Aorta (tissue), 5 donors: ENCODE measurements at regions not wholly inside any gene's neighbourhood (a gene's known extent, or its start where the extent isn't known, plus 50 kb on each side); places are given as distances from the start of the nearest gene placed in this dataset.

Experiments used
- ATAC-seq: fragments of 200-7000 bp; cut with Tn5 transposase; one replicate; pipeline ENCODE4 v1.9.1; 2022; ENCODE audit warnings: moderate library complexity; ENCODE audit not compliant: low FRiP score
- DNase-seq, 2 donors: peaks; one replicate each; pipeline ENCODE4 v3.0.0-alpha.2; 2020
- H3K27ac ChIP-seq, 2 donors: one replicate each; pipeline ENCODE4 v1.5.1; 2013; ENCODE audit warnings: low read length in 2 of 2, mild to moderate bottlenecking in 2 of 2, moderate library complexity in 2 of 2, control low read depth in 1 of 2, inconsistent platforms in 1 of 2, low read depth in 1 of 2
- H3K27me3 ChIP-seq, 2 donors: one replicate each; pipeline ENCODE4 v1.6.1; 2013; ENCODE audit warnings: control low read depth in 1 of 2, low read length in 1 of 2, mild to moderate bottlenecking in 1 of 2, moderate library complexity in 1 of 2; ENCODE audit not compliant: insufficient read depth in 2 of 2, control insufficient read depth in 1 of 2
- H3K36me3 ChIP-seq, 2 donors: one replicate each; pipeline ENCODE4 v1.6.1; 2013; ENCODE audit warnings: control low read depth in 1 of 2, low read length in 1 of 2, mild to moderate bottlenecking in 1 of 2; ENCODE audit not compliant: insufficient read depth in 2 of 2, control insufficient read depth in 1 of 2
- H3K4me1 ChIP-seq, 2 donors: one replicate each; pipeline ENCODE4 v1.6.1; 2013; ENCODE audit warnings: low read length in 2 of 2, control low read depth in 1 of 2, mild to moderate bottlenecking in 1 of 2, moderate library complexity in 1 of 2; ENCODE audit not compliant: insufficient read depth in 2 of 2, control insufficient read depth in 1 of 2
- H3K4me3 ChIP-seq, 2 donors: one replicate each; pipeline ENCODE4 v1.5.1; 2013; ENCODE audit warnings: low read length in 2 of 2, control low read depth in 1 of 2, mild to moderate bottlenecking in 1 of 2
- H3K9me3 ChIP-seq: one replicate; pipeline ENCODE4 v1.6.1; 2013; ENCODE audit warnings: mild to moderate bottlenecking, low read length; ENCODE audit not compliant: control insufficient read depth
- WGBS, 2 donors: extraction: QIAGEN DNeasy Blood & Tissue Kit; methylation state at CpG; one replicate each; pipeline ENCODE4 v1.1.7; 2013; 5-methylcytosine and 5-hydroxymethylcytosine counted together
- intact Hi-C, 2 donors: fragments of 100-400 bp; cut with DNase I; formaldehyde crosslinking; loops; one replicate each; pipeline versions ENCODE4 v1.14.2 to v1.15.0; 2022
- donor health status: healthy with polysubstance abuse.
- donor health status: Bipolar disorder and iron deficiency.
- donor health status: DM: no; HTN: no; CAD: no.
- donor health status: DM: no; HTN: no; CAD: no.
- donor health status: DM: yes; HTN: yes; CAD: no.

DNA sequence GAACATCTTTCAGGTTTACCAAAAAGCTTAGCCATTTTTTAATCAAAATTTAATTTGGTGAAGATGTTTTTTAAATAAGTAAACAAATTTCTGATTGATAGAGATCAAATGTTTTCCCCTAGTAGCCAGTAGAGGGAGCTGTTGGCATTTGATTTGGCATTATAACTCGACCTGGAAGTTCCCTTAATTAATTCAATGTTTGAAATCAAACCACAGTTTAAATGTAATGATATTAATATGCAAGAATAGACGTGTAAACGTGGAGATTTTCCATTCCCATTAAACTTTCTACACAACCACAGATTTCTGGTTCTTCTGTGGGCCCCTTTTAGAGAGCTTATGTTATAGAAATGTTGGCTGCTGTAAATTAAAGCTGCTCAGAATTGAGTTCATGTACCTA is 148.1 kb upstream of the MPDZ start:
- H3K36me3 ChIP-seq = no peaks in the 10 kb centered on the region
- DNase-seq (no peak), ATAC-seq (no peak)
- no peaks in the 10 kb centered on the region for H3K4me1 ChIP-seq
- no peaks in the 10 kb centered on the region for H3K9me3 ChIP-seq
- intact Hi-C loops = loop anchor here (2.0 to 5.0 kb wide), 3 partner anchors 75 to 1001 kb away; no protein-coding TSS in a partner anchor
- WGBS, 2 donors = 0 to 1% methylated on average over 3 of the region's 3 CpGs
- H3K27ac ChIP-seq = no peak overlapping the region
- no peaks in the 10 kb centered on the region for H3K27me3 ChIP-seq
- no peak overlapping the region for H3K4me3 ChIP-seq

DNA sequence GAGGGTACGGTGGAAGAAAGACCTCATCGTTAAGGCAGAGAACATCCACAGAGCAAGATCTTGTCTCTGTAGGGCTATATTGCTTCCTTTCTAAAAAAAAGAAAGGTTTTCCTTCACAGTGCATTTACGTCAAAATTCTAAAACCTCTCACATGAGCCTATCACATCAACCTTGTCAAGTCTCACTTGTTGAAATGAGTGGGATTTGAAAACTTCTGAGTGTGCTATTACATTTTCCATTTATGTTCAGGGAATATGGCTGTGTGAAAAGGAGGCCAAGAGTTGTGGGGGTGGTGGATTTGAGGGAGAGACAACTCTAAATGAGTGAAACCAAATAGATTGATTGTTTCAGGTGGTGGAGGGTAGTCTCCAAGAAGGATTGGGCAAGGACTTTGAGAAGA is 147.1 kb upstream of the MPDZ start:
- H3K4me3 ChIP-seq = no peak overlapping the region
- intact Hi-C loops = loop anchor here (2.0 to 5.0 kb wide), 3 partner anchors 74 to 1002 kb away; no protein-coding TSS in a partner anchor
- no peaks in the 10 kb centered on the region for H3K36me3 ChIP-seq
- 76 to 78% methylated on average over 3 of the region's 3 CpGs for WGBS, 2 donors
- H3K9me3 ChIP-seq = no peaks in the 10 kb centered on the region
- no peaks in the 10 kb centered on the region for H3K27me3 ChIP-seq
- no peak overlapping the region for H3K27ac ChIP-seq
- ATAC-seq (no peak), DNase-seq (no peak)
- H3K4me1 ChIP-seq = no peaks in the 10 kb centered on the region

DNA sequence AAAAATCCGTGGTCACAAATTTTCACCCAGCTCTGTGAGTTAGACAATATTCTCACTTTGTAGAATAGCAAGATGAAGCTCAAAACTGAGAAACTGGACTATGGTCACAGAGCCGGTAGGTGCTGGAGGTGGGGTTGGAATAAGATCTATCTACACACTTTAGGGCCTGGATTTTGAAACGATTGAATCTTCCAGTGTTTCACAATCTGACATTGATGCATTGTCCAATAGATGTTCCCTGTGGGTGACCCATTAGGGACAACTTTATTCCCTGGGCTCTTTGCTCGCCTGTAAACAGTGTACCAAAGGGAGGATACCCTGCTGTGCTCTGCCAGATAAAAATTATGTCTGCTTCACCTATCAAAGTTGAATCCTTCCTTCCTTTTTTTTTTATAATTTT is 145.4 kb upstream of the MPDZ start:
- DNase-seq (no peak), ATAC-seq (no peak)
- H3K9me3 ChIP-seq = no peaks in the 10 kb centered on the region
- H3K27ac ChIP-seq = no peak overlapping the region
- H3K4me1 ChIP-seq = no peaks in the 10 kb centered on the region
- no peaks in the 10 kb centered on the region for H3K36me3 ChIP-seq
- no peak overlapping the region for H3K4me3 ChIP-seq
- intact Hi-C loops = loop anchor here (5.0 kb wide), 3 partner anchors 73 to 987 kb away; no protein-coding TSS in a partner anchor
- 69 to 70% methylated on average over 4 of the region's 4 CpGs for WGBS, 2 donors
- no peaks in the 10 kb centered on the region for H3K27me3 ChIP-seq

DNA sequence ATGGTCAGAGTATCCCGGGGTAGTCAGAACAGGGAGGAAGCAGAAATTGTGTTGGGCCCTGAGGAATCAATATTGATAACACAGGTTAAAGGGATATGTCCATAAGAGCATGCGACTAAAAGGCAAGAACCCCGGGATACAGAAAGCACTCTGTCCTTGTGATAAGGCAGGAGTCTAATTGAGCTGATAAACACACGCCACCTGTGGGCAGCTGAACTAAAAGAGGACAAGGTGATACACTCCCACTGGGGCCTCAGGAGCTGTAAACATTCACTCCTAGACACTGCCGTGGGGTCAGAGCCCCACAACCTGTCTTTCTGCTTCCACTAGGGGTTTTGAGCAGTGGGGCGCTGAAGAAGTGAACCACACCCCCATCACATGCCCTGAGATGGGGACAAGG is 144.7 kb upstream of the MPDZ start:
- Histone ChIP-seq H3K4me1 (no peaks in the 10 kb centered on the region), H3K36me3 (no peaks in the 10 kb centered on the region), H3K9me3 (no peaks in the 10 kb centered on the region), H3K4me3 (no peak overlapping the region), H3K27me3 (no peaks in the 10 kb centered on the region), H3K27ac (no peak overlapping the region)
- ATAC-seq (no peak), DNase-seq (no peak)
- 81 to 84% methylated on average over 6 of the region's 6 CpGs for WGBS, 2 donors
- intact Hi-C loops = loop anchor here in 1 of 2 donors (5.0 kb wide), 1 partner anchor 988 kb away; no protein-coding TSS in a partner anchor

DNA sequence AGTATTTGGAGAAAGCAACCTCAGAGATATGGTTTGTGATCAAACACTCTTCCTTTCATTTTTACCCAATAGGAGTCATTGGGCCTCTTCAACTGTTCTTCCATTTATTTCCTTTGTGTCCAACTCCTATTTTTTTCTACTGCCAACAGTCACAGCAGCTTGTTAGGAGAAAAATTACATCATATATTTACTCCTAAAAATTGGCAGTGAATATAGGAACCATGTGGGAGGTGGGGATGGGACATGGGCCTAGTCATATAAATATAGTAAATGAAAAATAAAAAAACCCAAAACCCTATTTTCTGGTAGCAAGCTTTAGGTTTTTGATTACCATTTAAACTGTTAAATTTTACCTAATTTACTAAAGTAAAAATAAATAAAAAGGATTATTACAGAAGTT is 134.9 kb upstream of the MPDZ start:
- Histone ChIP-seq H3K9me3 (no peaks in the 10 kb centered on the region), H3K4me1 (no peaks in the 10 kb centered on the region), H3K36me3 (no peaks in the 10 kb centered on the region), H3K27ac (no peak overlapping the region), H3K4me3 (no peak overlapping the region), H3K27me3 (no peaks in the 10 kb centered on the region)
- intact Hi-C loops = no loop called here
- no peak for DNase-seq
- ATAC-seq = no peak

DNA sequence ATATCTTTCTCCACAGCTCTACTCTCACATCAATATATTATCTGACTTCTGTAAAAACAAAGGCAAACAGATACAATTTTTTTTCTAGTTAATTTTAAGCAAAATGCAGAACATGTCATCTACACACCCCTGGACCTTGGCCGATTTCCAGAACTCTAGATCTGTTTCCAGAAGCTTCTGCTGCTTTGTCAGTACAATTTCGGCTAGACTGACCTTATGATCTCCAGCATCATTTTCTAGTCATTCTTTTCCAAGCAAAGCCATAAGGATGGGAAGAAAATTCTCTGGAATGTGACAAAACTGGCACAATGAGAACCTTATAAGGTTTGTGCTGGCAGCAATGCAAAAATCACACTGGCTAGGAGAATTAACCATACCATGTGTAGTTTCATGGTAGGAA is 132.8 kb upstream of the MPDZ start:
- H3K4me3 ChIP-seq = no peak overlapping the region
- no peak for ATAC-seq
- no peaks in the 10 kb centered on the region for H3K9me3 ChIP-seq
- no peaks in the 10 kb centered on the region for H3K27me3 ChIP-seq
- WGBS, 2 donors = 0 to 7% methylated on average over 2 of the region's 2 CpGs
- no peaks in the 10 kb centered on the region for H3K36me3 ChIP-seq
- intact Hi-C loops = no loop called here
- no peak overlapping the region for H3K27ac ChIP-seq
- peaks cover 0 to 2% of the 10 kb centered on the region in 2 donors for H3K4me1 ChIP-seq
- DNase-seq = no peak

DNA sequence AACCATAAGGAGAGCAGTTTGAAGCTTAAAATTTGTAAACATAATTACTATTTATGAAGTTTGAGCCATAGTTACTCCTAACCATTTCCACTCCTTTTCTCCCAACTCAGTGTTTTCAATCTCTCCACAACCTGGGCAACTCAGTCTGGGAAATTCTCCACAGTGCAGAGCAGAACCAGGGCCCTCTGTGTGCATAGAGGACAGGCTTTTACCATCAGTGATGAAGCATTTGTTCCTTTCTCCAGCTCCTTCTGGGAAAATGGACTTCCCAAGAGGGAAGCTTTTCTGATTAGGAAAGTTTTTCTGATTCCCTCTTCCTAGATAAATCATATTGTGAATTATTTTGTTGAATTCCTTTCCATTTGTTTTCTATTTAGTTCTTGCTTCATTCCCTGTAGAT is 132.3 kb upstream of the MPDZ start:
- Histone ChIP-seq H3K4me1 (peaks cover 0 to 2% of the 10 kb centered on the region in 2 donors), H3K27me3 (no peaks in the 10 kb centered on the region), H3K9me3 (no peaks in the 10 kb centered on the region), H3K27ac (no peak overlapping the region), H3K36me3 (no peaks in the 10 kb centered on the region), H3K4me3 (no peak overlapping the region)
- intact Hi-C loops = no loop called here
- DNase-seq = no peak
- ATAC-seq = peak; percentile 71

DNA sequence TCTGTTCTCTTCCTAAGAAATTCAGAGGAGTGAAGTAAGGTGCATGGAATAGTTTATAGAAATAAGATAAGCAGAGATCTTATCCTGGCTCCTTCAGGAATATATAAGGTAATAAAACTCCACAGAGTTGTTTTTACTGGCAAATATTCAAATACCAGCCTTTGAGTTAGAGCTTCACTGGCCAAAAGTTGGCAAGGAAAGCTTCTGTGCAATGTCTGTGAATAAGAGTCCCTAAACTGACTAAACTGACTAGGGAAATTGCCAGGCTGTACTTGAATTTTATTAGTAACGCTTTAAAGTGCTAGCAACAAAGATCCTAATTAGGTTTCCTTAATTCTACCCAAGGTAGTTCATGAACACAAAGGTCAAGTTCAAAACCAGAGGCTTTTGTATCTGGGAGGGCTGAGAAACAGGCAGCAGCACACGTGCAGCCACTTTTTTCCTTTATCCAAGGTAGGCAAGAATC is 131.1 kb upstream of the MPDZ start:
- peaks cover 0 to 2% of the 10 kb centered on the region in 2 donors for H3K4me1 ChIP-seq
- intact Hi-C loops = no loop called here
- 38 to 40% methylated on average over 2 of the region's 2 CpGs for WGBS, 2 donors
- H3K27ac ChIP-seq = no peak overlapping the region
- H3K9me3 ChIP-seq = no peaks in the 10 kb centered on the region
- DNase-seq (no peak), ATAC-seq (no peak)
- H3K27me3 ChIP-seq = no peaks in the 10 kb centered on the region
- H3K4me3 ChIP-seq = no peak overlapping the region
- H3K36me3 ChIP-seq = no peaks in the 10 kb centered on the region

DNA sequence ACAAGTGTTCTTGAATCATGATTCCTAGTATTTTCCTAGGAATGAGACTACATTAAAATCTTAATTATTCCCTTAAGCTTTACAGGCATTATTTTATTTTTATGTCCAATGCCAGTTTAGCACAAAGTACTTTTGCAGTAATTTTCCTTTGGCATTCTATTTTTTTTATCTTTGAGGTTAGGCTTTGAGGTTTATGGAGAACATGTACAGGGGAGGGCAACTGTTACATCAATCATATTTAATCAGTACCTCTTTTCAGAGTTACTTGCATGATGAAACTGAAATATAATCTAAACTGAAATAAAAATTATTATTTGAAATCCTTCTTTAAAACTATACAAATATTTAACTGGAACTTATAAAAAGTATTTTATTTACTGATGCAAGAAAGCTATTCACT is 118.2 kb upstream of the MPDZ start:
- no peak for DNase-seq
- no peaks in the 10 kb centered on the region for H3K4me1 ChIP-seq
- intact Hi-C loops = no loop called here
- no peaks in the 10 kb centered on the region for H3K27me3 ChIP-seq
- H3K27ac ChIP-seq = no peak overlapping the region
- no peaks in the 10 kb centered on the region for H3K36me3 ChIP-seq
- no peak overlapping the region for H3K4me3 ChIP-seq
- H3K9me3 ChIP-seq = no peaks in the 10 kb centered on the region
- no peak for ATAC-seq
